ENCODE measurements at regions not wholly inside any gene's neighbourhood (a gene's known extent, or its start where the extent isn't known, plus 50 kb on each side); places are given as distances from the start of the nearest gene placed in this dataset.

DNA sequence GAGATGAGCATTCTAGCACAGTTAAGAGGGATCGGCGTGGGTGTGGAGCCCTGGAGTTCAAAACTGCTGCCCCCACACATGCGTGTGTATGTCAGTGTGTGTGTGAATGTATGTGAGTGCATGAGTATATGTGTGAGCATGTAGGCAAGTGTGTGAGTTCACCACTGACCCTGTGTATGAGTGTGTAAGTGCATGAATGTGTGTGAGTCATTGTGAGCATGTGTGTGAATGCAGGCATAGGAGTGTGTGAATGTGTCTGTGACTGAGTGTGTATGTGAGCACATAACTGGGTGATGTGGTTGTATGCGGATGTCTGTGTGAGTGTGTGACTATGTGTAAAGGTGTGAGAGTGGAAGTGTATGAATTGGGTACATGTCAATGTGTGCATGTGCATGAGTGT lies 69.6 kb upstream of the CCDC167 start:
- H3K27ac ChIP-seq (ENCODE audit: low read depth in 1 of 2, low read length in 2 of 2): no peak overlapping the region
- no peaks in the 10 kb centered on the region for H4K20me1 ChIP-seq (ENCODE audit: insufficient read depth, low read length)
- no peaks in the 10 kb centered on the region for H3K79me2 ChIP-seq (ENCODE audit: insufficient read depth, low read length)
- TF ChIP-seq, protein P1, sequence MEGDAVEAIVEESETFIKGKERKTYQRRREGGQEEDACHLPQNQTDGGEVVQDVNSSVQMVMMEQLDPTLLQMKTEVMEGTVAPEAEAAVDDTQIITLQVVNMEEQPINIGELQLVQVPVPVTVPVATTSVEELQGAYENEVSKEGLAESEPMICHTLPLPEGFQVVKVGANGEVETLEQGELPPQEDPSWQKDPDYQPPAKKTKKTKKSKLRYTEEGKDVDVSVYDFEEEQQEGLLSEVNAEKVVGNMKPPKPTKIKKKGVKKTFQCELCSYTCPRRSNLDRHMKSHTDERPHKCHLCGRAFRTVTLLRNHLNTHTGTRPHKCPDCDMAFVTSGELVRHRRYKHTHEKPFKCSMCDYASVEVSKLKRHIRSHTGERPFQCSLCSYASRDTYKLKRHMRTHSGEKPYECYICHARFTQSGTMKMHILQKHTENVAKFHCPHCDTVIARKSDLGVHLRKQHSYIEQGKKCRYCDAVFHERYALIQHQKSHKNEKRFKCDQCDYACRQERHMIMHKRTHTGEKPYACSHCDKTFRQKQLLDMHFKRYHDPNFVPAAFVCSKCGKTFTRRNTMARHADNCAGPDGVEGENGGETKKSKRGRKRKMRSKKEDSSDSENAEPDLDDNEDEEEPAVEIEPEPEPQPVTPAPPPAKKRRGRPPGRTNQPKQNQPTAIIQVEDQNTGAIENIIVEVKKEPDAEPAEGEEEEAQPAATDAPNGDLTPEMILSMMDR (IDR thresholded peaks at IDR 0.05): no peak
- H3K36me3 ChIP-seq (replicated peaks in 1 of 2; ENCODE audit: control insufficient read depth in 1 of 2, insufficient read depth in 2 of 2, low read length in 2 of 2): no peaks in the 10 kb centered on the region
- H3K9ac ChIP-seq (ENCODE audit: insufficient read depth, low read length, poor library complexity, severe bottlenecking): no peak overlapping the region
- peaks cover 12% of the 10 kb centered on the region in 2 donors for H3K27me3 ChIP-seq (ENCODE audit: control insufficient read depth in 2 of 2, insufficient read depth in 2 of 2, low read length in 2 of 2)
- no peak overlapping the region for H3K4me2 ChIP-seq (replicated peaks; ENCODE audit: extremely low read depth, low read length, poor library complexity, severe bottlenecking)
- H3K4me3 ChIP-seq (replicated peaks in 1 of 3; ENCODE audit: low read depth in 2 of 3, low read length in 3 of 3): no peak overlapping the region
- intact Hi-C loops (cut with micrococcal nuclease): loop anchor here in 1 of 2 donors (10.0 kb wide), 1 partner anchor 245 kb away; no protein-coding TSS in a partner anchor
- Mint-ChIP-seq H3K4me1 (peaks cover 5% of the 10 kb centered on the region), H3K27ac (peak overlapping the region in 1 of 7 donors; percentile 30), H3K36me3 (no peaks in the 10 kb centered on the region), H3K4me3 (peak overlapping the region in 1 of 2 donors; percentile 6), H3K27me3 (ENCODE audit: low read depth in 3 of 3) (peaks cover 21 to 45% (median 36%) of the 10 kb centered on the region in 3 donors), H3K9me3 (peaks cover 0 to 2% (median 0%) of the 10 kb centered on the region in 7 donors)
- H3K4me1 ChIP-seq (ENCODE audit: control insufficient read depth in 1 of 2, insufficient read depth in 2 of 2, low read length in 2 of 2): peaks cover 0 to 6% of the 10 kb centered on the region in 2 donors
- no peak overlapping the region for H2AFZ ChIP-seq (ENCODE audit: insufficient read depth, low read depth, low read length, poor library complexity, severe bottlenecking)
- no peaks in the 10 kb centered on the region for H3K9me3 ChIP-seq (replicated peaks in 1 of 2; ENCODE audit: control insufficient read depth in 1 of 2, insufficient read depth in 1 of 2, low read length in 2 of 2)
- DNase-seq: no peak
- 94% methylated on average over 4 of the region's 4 CpGs for WGBS (ENCODE audit: insufficient coverage)

DNA sequence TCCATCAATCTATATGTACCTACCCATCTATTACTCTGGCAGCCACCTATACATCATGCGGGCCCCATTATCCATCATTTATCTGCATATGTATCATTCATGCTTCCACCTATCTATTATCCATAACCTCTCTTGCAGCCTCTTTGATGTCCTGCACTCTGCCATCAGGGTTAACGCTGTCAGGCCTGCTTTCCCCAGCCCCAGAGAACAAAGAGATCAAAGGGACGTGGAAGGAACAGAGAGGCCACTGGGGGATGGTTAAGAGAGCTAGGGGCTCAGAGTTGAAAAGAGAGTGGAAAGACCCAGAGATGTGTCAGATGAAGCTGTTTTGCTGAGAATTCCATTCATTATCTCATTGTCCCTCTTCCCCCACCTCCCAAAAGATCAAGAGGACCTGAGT lies 67.3 kb upstream of the CCDC167 start:
- Histone ChIP-seq H3K27ac (ENCODE audit: low read depth in 1 of 2, low read length in 2 of 2) (no peak overlapping the region), H3K27me3 (ENCODE audit: control insufficient read depth in 2 of 2, insufficient read depth in 2 of 2, low read length in 2 of 2) (peaks cover 12% of the 10 kb centered on the region in 2 donors), H3K9ac (ENCODE audit: insufficient read depth, low read length, poor library complexity, severe bottlenecking) (no peak overlapping the region), H3K4me2 (replicated peaks; ENCODE audit: extremely low read depth, low read length, poor library complexity, severe bottlenecking) (no peak overlapping the region), H3K9me3 (replicated peaks in 1 of 2; ENCODE audit: control insufficient read depth in 1 of 2, insufficient read depth in 1 of 2, low read length in 2 of 2) (no peaks in the 10 kb centered on the region), H4K20me1 (ENCODE audit: insufficient read depth, low read length) (no peaks in the 10 kb centered on the region), H3K79me2 (ENCODE audit: insufficient read depth, low read length) (no peaks in the 10 kb centered on the region), H3K4me3 (replicated peaks in 1 of 3; ENCODE audit: low read depth in 2 of 3, low read length in 3 of 3) (no peak overlapping the region), H3K36me3 (replicated peaks in 1 of 2; ENCODE audit: control insufficient read depth in 1 of 2, insufficient read depth in 2 of 2, low read length in 2 of 2) (no peaks in the 10 kb centered on the region), H3K4me1 (ENCODE audit: control insufficient read depth in 1 of 2, insufficient read depth in 2 of 2, low read length in 2 of 2) (peaks cover 0 to 6% of the 10 kb centered on the region in 2 donors), H2AFZ (ENCODE audit: insufficient read depth, low read depth, low read length, poor library complexity, severe bottlenecking) (no peak overlapping the region)
- Mint-ChIP-seq H3K4me3 (peak overlapping the region in 1 of 2 donors; percentile 31), H3K9me3 (peaks cover 0 to 2% (median 0%) of the 10 kb centered on the region in 7 donors), H3K27me3 (ENCODE audit: low read depth in 3 of 3) (peaks cover 26 to 56% (median 39%) of the 10 kb centered on the region in 3 donors), H3K36me3 (no peaks in the 10 kb centered on the region), H3K27ac (no peak overlapping the region), H3K4me1 (peaks cover 5% of the 10 kb centered on the region)
- no peak for DNase-seq
- TF ChIP-seq, protein P1 (IDR thresholded peaks at IDR 0.05): no peak
- intact Hi-C loops (cut with micrococcal nuclease): loop anchor here in 1 of 2 donors (10.0 kb wide), 1 partner anchor 242 kb away; no protein-coding TSS in a partner anchor
- 100% methylated on average over 1 of the region's 3 CpGs for WGBS (ENCODE audit: insufficient coverage)
